Thymus (tissue), 11 donors: ENCODE measurements at regions not wholly inside any gene's neighbourhood (a gene's known extent, or its start where the extent isn't known, plus 50 kb on each side); places are given as distances from the start of the nearest gene placed in this dataset.

ENCODE experiments used
- DNase-seq, 9 donors: peaks; one replicate each; pipeline ENCODE4 v3.0.0-alpha.2; 2013; ENCODE audit warnings: low spot score in 9 of 9, low read depth in 6 of 9, missing footprints in 1 of 9
- H3K27ac ChIP-seq, 2 donors: one replicate each; pipeline ENCODE4 v1.5.1; 2013; ENCODE audit warnings: control low read depth in 1 of 2, low read depth in 1 of 2, low read length in 1 of 2, mild to moderate bottlenecking in 1 of 2, moderate library complexity in 1 of 2
- H3K27me3 ChIP-seq, 2 donors: one replicate each; pipeline ENCODE4 v1.5.1; 2013; ENCODE audit warnings: low read length in 1 of 2; ENCODE audit not compliant: control insufficient read depth in 2 of 2, insufficient read depth in 1 of 2
- H3K36me3 ChIP-seq, 2 donors: one replicate each; pipeline ENCODE4 v1.5.1; 2013; ENCODE audit warnings: low read length in 1 of 2, mild to moderate bottlenecking in 1 of 2, moderate library complexity in 1 of 2; ENCODE audit not compliant: control insufficient read depth in 2 of 2, insufficient read depth in 2 of 2
- H3K4me1 ChIP-seq, 2 donors: one replicate each; pipeline ENCODE4 v1.5.1; 2013; ENCODE audit warnings: low read length in 2 of 2; ENCODE audit not compliant: control insufficient read depth in 2 of 2, insufficient read depth in 2 of 2
- H3K4me3 ChIP-seq, 2 donors: one replicate each; pipeline ENCODE4 v1.5.1; 2013; ENCODE audit warnings: low read length in 2 of 2, control low read depth in 1 of 2, mild to moderate bottlenecking in 1 of 2
- H3K9me3 ChIP-seq, 2 donors: one replicate each; pipeline ENCODE4 v1.5.1; 2013; ENCODE audit warnings: low read length in 1 of 2, mild to moderate bottlenecking in 1 of 2; ENCODE audit not compliant: control insufficient read depth in 2 of 2, insufficient read depth in 1 of 2
- WGBS: extraction: QIAGEN DNeasy Blood & Tissue Kit; methylation state at CpG from one replicate; pipeline ENCODE4 v1.1.7; 2013; 5-methylcytosine and 5-hydroxymethylcytosine counted together
- donor health status: healthy.

DNA sequence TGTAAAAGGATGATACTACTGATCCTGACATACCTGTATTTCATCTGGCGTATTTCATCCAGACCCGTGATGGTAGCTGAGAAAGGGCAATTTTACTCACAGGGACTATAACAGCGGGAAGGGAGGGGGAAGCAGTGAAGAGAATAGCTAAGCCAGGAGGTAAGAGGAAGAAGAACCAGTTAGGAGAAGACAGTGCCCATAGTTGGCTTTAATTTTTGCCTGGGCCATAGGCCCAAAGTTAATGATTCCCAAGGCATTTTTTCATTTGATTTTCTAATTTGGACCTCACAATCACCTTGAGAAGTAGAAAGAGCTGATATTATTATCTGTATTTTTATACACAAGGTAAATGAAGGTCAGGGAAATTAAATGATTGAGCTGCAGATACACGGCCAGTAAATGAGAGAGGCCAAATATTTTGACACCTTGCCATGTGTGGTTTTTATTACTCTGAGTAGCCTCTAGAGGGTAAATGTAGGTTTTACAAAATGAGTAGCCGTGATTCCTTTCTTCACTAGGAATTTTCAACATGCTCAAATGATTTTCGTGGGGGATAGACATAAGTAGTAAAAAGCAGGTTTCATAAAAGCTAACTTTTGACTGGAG, 382.2 kb downstream of the FUT8 start:
- no peaks in the 10 kb centered on the region for H3K4me1 ChIP-seq
- H3K27ac ChIP-seq: no peak overlapping the region
- no peaks in the 10 kb centered on the region for H3K36me3 ChIP-seq
- no peaks in the 10 kb centered on the region for H3K9me3 ChIP-seq
- no peak for DNase-seq
- H3K27me3 ChIP-seq: peaks cover 0 to 7% of the 10 kb centered on the region in 2 donors
- H3K4me3 ChIP-seq: no peak overlapping the region
- WGBS: 89% methylated on average over 6 of the region's 6 CpGs

DNA sequence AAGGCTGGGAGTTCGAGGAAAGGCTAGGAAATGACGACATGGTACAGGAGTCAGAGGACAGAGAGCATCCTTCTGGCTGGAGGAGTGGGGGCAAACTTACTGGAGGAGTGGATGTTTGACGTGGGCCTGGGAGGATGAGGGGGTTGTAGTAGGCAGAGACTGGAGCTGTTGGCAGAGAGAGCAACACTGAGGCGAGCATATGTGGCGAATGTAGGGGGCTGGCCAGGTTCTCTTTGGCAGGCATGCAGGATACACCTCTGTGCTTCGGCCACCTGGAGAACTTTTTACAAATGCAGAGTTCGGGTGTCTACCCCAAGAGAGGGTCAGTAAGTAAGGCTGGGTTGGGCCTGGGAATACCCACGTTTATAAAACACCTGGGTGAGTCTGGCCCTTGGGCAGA, 385.7 kb downstream of the FUT8 start:
- Histone ChIP-seq H3K36me3 (no peaks in the 10 kb centered on the region), H3K4me3 (no peak overlapping the region)
- WGBS: 97% methylated on average over 8 of the region's 8 CpGs

DNA sequence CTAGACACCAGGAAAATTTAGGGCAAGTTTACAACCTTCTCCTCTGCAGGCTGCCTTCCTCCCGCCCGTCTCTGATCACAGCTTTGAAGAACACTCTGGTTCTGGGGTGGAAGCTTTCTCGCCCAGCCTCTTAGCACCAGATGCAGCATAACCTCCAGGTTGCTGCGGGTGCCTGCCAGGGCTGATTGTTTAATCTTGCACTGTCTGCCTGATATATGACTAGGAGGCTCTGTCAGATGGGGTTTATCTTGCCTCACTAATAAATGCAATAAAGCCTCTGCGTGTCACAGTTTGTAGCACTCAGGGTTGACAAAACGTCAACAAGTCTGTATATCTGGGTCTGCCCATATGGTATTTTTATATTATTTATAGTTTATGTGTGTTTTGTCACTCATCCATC, 388.2 kb downstream of the FUT8 start:
- no peaks in the 10 kb centered on the region for H3K4me1 ChIP-seq
- no peak overlapping the region for H3K4me3 ChIP-seq
- no peaks in the 10 kb centered on the region for H3K36me3 ChIP-seq
- H3K27me3 ChIP-seq: no peaks in the 10 kb centered on the region
- no peak overlapping the region for H3K27ac ChIP-seq
- DNase-seq: no peak
- no peaks in the 10 kb centered on the region for H3K9me3 ChIP-seq
- 97% methylated on average over 6 of the region's 6 CpGs for WGBS

More for the DNA sequence above, 385.7 kb downstream of the FUT8 start:
- no peak for DNase-seq
- Histone ChIP-seq H3K27ac (no peak overlapping the region), H3K9me3 (no peaks in the 10 kb centered on the region), H3K4me1 (no peaks in the 10 kb centered on the region), H3K27me3 (no peaks in the 10 kb centered on the region)

DNA sequence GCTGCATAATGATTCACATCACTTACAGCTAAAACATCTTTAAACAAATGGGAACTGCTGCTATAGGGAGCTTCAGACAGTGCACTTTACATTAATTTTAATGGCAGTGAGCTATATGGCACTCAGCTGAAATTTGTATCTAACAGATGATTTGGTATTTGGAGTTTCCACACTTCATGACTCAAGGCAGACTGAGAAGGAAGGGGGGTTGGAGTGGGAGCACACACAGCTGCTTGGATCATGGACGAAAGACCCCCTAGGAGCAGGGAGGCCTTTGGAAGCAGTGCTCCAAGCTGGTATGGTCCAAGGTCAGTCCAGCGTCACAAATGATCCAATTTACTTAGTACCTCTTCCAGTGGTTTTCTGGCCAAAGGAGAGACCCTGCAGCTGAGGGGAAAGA, 389.7 kb downstream of the FUT8 start:
- no peaks in the 10 kb centered on the region for H3K27me3 ChIP-seq
- H3K9me3 ChIP-seq: no peaks in the 10 kb centered on the region
- H3K27ac ChIP-seq: no peak overlapping the region
- no peaks in the 10 kb centered on the region for H3K36me3 ChIP-seq
- no peaks in the 10 kb centered on the region for H3K4me1 ChIP-seq
- H3K4me3 ChIP-seq: no peak overlapping the region
- WGBS: 99% methylated on average over 2 of the region's 2 CpGs
- DNase-seq: no peak

DNA sequence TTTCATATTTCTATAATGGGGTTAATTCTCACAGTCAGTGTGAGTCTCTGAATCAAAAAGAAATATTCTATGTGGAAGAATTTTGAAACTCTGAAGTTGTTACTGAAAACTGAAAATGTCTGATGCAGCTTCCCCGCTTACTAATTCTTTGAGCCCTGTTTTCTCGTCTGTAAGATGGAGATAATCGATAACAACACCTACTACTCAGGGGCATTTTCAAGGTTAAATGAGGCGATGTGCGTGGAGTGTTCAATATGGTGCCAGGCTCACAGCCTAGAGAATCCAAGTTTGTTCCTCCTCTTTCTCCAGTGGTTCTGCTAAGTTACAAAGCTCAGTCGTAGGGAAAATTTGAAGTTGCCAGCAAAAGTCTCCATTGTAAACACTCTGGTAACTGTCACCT, 391.4 kb downstream of the FUT8 start:
- Histone ChIP-seq H3K4me1 (no peaks in the 10 kb centered on the region), H3K27ac (no peak overlapping the region)

DNA sequence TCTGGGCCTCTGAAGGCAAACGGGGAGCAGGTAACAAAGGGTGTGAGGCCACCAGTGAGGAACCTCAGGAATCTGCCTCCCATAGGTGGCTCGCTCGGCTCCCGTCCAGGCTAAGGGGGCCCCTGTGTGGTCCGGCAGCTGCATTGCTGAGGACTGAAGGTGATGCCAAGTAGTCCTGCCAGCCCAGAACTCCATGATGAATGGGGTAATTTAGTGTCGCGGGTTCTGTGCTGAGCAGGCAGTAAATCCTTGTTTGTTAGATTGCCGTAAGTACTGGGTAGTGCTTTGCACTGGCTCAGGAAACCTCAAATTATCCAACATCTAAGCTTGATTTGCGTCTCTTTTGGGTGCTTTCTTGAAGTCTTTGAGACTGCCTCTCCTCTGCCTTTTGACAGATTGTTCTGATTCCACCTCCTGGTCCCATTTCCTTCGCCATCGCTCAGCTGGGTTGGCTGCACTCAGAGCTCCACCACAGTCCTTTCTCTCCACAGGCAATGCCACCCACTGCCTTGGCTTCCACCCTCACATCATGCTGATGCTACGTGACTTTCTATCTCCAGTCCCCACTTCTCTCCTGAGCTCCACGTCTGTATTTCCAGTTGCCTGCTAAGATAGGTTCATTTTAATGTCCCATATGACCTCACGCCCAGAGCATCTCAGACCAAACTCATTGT, 392.0 kb downstream of the FUT8 start:
- no peak for DNase-seq
- Histone ChIP-seq H3K9me3 (peaks cover 8 to 15% of the 10 kb centered on the region in 2 donors), H3K4me3 (no peak overlapping the region), H3K27ac (no peak overlapping the region), H3K4me1 (no peaks in the 10 kb centered on the region), H3K36me3 (no peaks in the 10 kb centered on the region), H3K27me3 (no peaks in the 10 kb centered on the region)
- 89% methylated on average over 14 of the region's 14 CpGs for WGBS

More for the DNA sequence above, 391.4 kb downstream of the FUT8 start:
- H3K27me3 ChIP-seq: no peaks in the 10 kb centered on the region
- no peaks in the 10 kb centered on the region for H3K36me3 ChIP-seq
- WGBS: 98% methylated on average over 6 of the region's 6 CpGs
- DNase-seq: no peak
- peaks cover 4 to 8% of the 10 kb centered on the region in 2 donors for H3K9me3 ChIP-seq
- H3K4me3 ChIP-seq: no peak overlapping the region

DNA sequence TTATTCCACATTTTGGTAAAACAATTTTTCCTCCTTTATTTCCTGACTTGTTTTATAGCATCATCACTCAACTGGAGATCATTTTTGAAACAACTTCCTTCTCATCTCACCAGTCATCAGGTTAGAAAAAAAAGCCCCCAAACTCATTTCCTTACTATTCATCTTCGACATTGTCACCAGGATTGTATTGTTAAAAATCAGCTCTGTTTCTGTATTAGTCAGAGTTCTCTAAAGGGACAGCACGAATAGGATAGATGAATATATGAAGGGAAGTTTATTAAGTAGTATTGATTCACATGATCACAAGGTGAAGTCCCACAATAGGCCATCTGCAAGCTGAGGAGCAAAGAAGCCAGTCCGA, 392.6 kb downstream of the FUT8 start:
- Histone ChIP-seq H3K4me1 (no peaks in the 10 kb centered on the region), H3K27me3 (no peaks in the 10 kb centered on the region), H3K9me3 (peaks cover 8 to 15% of the 10 kb centered on the region in 2 donors), H3K27ac (no peak overlapping the region), H3K4me3 (no peak overlapping the region), H3K36me3 (no peaks in the 10 kb centered on the region)
- DNase-seq: no peak
- WGBS: 95% methylated on average over 3 of the region's 3 CpGs

DNA sequence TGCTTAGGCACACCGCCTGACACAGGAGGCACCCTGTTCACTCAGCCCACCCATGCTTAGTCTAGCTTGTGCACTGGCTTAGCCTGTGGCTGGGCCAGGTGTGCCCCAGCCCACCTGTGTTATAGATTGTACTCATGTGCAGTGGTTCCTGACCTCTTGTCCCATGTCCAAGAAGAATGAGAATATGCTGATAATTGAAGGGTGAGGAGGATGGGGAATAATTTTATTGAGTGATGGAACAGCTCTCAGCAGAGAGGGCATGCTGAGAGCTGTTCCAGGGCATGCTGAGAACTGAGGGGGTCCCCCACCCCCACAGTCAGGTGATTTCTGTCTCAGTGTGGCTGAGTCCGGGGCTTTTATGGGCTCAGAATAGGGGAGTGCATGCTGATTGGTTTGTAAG, 395.9 kb downstream of the FUT8 start:
- DNase-seq: no peak
- 96% methylated on average over 2 of the region's 2 CpGs for WGBS
- Histone ChIP-seq H3K9me3 (peaks cover 8 to 15% of the 10 kb centered on the region in 2 donors), H3K4me1 (no peaks in the 10 kb centered on the region), H3K4me3 (no peak overlapping the region), H3K27me3 (no peaks in the 10 kb centered on the region), H3K36me3 (no peaks in the 10 kb centered on the region), H3K27ac (no peak overlapping the region)

DNA sequence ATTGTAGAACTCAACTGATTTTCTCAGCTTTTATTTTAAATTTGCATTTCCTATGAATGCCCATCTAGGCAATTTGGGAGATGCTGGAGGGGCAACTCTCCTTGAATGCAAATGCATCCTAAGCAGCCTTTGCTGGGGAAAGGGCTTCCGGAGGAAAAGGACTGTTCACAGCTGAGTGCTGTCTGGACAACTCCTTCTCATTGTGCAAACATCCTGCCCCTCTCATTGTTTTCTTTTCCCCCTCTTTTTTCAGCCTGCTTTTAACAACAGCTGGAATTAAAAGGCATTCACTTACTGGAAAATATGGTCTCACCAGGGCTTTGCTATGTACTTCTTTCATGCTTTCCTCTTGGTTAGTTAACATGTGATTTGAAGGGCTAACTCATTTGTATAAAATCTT, 397.8 kb downstream of the FUT8 start:
- no peak overlapping the region for H3K27ac ChIP-seq
- 83% methylated on average over 1 of the region's 1 CpG for WGBS
- no peak for DNase-seq
- no peak overlapping the region for H3K4me3 ChIP-seq
- no peaks in the 10 kb centered on the region for H3K36me3 ChIP-seq
- no peaks in the 10 kb centered on the region for H3K4me1 ChIP-seq
- H3K9me3 ChIP-seq: peaks cover 8 to 15% of the 10 kb centered on the region in 2 donors
- H3K27me3 ChIP-seq: no peaks in the 10 kb centered on the region
